ENCODE measurements at regions not wholly inside any gene's neighbourhood (a gene's known extent, or its start where the extent isn't known, plus 50 kb on each side); places are given as distances from the start of the nearest gene placed in this dataset.

DNA sequence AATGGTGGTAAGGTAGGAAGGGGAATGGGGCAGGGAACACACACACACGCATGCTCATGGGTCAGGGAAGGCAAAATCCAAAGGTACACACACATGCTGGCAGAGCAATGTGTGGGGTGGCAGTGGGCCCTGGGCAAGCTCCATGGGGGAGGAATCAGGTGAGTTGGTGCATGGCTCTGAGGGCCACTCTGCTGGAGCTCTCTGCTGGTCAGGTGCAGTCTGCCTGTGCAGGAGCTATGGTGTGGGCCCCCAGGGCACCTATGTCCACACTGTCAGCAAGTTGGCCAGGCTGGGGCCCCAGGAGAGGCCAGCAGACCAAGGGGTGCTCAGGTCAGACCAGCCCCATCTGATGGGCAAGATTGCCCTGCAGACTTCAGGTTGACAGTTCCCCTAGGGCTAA is 90.1 kb upstream of the GAP43 start:
- no peak overlapping the region for H3K27ac Mint-ChIP-seq
- no peaks in the 10 kb centered on the region for H3K4me1 Mint-ChIP-seq
- DNase-seq: no peak
- H3K4me3 Mint-ChIP-seq: no peak overlapping the region
- intact Hi-C loops (cut with micrococcal nuclease): no loop called here
- no peaks in the 10 kb centered on the region for H3K36me3 Mint-ChIP-seq (ENCODE audit: low read depth)
- no peaks in the 10 kb centered on the region for H3K9me3 Mint-ChIP-seq
- peaks cover 5% of the 10 kb centered on the region for H3K27me3 Mint-ChIP-seq

DNA sequence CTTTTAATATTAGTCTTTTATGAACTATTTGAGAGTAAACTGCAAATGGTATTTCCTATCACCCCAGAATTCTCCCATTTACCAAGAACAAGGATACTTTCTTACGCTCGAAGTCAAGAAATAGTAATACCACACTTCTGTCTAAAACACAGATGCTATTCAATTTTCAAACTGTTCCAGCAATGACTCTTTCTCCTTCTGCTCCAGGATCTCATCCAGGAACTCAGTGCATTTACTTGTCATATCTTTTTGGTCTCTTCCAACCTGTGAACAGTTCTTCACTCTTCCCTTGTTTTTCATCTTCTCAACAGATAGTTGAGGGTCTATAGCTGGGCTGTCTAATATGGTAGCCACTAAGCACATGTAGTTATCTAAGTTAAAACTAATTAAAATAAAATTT is 87.1 kb upstream of the GAP43 start:
- no peak for DNase-seq
- Mint-ChIP-seq H3K4me1 (no peaks in the 10 kb centered on the region), H3K36me3 (ENCODE audit: low read depth) (no peaks in the 10 kb centered on the region), H3K27ac (no peak overlapping the region), H3K9me3 (no peaks in the 10 kb centered on the region), H3K27me3 (peaks cover 5% of the 10 kb centered on the region), H3K4me3 (no peak overlapping the region)
- intact Hi-C loops (cut with micrococcal nuclease): no loop called here

DNA sequence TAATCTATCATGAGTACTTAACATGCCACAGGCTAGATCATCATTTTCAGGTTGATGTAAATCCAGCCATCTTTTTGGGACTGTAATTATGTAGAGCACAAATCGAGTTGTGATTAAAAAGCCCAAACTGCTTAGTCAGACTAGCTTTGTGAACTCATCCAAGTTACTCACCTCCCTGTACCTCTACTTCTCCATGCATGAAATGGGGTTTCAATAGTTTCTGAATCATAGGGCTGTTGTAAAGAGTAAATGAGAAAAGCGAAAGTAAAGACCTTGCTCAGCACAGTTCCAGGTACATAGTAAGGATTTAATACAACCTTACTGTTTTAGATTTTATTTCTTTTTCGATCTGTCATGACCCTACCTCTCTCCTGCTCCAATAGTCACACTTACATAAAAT is 85.6 kb upstream of the GAP43 start:
- intact Hi-C loops (cut with micrococcal nuclease): no loop called here
- Mint-ChIP-seq H3K36me3 (ENCODE audit: low read depth) (no peaks in the 10 kb centered on the region), H3K9me3 (no peaks in the 10 kb centered on the region), H3K4me1 (no peaks in the 10 kb centered on the region), H3K27ac (no peak overlapping the region), H3K4me3 (no peak overlapping the region), H3K27me3 (peaks cover 3% of the 10 kb centered on the region)
- no peak for DNase-seq

DNA sequence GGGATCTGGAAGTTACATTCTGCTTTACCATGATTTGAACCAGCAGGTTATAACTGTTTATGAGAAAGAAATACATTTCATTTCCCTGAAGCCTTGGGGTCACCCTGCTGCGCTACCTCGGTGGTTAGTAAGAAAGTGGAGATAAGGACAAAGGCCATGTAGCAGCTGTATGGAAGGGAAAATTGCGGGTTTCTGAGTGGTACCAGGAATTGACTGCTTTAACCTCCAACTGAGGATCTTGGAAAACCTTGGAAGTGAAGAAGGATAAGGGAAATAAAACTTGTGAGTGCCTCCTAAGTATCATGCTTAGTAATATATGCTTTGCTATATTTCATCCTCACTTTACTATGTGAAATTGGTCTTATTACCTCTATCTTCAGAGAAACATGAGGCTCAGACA is 76.1 kb upstream of the GAP43 start:
- H3K9me3 Mint-ChIP-seq: no peaks in the 10 kb centered on the region
- intact Hi-C loops (cut with micrococcal nuclease): no loop called here
- peaks cover 2% of the 10 kb centered on the region for H3K27me3 Mint-ChIP-seq
- no peaks in the 10 kb centered on the region for H3K36me3 Mint-ChIP-seq (ENCODE audit: low read depth)
- no peak overlapping the region for H3K27ac Mint-ChIP-seq
- no peaks in the 10 kb centered on the region for H3K4me1 Mint-ChIP-seq
- no peak overlapping the region for H3K4me3 Mint-ChIP-seq
- DNase-seq: no peak

DNA sequence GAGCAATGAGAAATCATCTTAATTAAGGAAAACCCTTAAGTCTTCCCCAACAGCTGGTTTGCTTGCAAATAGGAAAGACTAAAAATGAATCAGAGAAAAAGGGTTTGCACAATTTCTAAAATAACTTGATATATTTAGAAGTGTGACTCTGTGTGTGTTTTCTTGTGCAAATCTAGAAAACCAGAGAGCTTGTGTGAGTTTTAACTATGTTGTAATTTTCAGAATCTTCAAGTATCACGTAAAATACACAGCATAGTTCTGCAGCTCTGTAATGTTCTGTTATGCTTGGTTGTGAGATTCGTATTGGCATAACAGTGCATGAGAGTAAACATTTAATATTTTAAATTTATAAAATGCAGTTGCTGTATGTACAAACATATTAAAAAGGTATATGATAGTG is 74.7 kb upstream of the GAP43 start:
- H3K27me3 Mint-ChIP-seq: peaks cover 6% of the 10 kb centered on the region
- H3K36me3 Mint-ChIP-seq (ENCODE audit: low read depth): no peaks in the 10 kb centered on the region
- no peak overlapping the region for H3K4me3 Mint-ChIP-seq
- H3K9me3 Mint-ChIP-seq: no peaks in the 10 kb centered on the region
- no peaks in the 10 kb centered on the region for H3K4me1 Mint-ChIP-seq
- intact Hi-C loops (cut with micrococcal nuclease): no loop called here
- no peak overlapping the region for H3K27ac Mint-ChIP-seq
- DNase-seq: no peak

DNA sequence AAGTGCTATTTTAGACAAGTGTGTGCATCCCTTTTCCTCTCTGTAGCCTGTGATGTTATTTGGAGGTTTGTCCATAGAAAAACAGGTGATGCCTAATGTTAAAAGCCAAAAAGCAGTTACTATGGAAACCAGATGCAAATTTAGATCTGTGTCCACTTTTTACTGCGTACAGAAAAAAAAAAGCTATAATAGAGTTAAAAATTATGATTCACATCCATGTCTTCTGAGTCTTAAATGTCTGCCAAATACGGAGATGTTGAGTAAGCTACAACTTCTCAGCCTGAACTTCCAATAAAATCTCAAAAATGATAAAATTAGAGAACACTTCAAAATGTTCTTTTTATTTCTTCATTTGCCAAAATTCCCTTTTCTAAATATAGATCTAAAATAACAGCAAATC is 74.2 kb upstream of the GAP43 start:
- Mint-ChIP-seq H3K4me1 (no peaks in the 10 kb centered on the region), H3K27me3 (peaks cover 6% of the 10 kb centered on the region), H3K36me3 (ENCODE audit: low read depth) (no peaks in the 10 kb centered on the region), H3K27ac (no peak overlapping the region), H3K9me3 (no peaks in the 10 kb centered on the region), H3K4me3 (no peak overlapping the region)
- no peak for DNase-seq
- intact Hi-C loops (cut with micrococcal nuclease): no loop called here

DNA sequence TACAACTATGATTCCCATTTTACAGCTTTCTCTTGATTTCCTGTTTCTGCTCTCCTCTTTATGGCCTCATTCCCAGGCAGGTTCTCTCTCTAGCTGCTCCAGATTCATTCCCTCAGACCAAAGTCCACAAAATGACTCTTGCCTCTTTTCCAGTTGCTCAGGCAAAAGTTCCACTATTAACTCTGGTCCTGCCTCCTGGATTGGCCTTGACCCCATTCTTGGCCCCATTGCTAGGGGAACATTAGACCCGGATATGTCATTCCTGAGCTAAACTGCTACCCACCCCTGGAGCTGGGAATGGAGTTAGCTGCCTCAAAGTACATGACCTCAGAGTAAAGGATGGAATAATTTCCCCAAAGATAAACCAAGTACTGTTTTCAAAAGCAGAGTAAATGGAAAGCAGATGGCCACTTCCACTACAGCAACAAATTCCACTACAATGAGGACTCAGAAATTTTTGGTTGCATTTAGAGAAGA is 73.0 kb upstream of the GAP43 start:
- Mint-ChIP-seq H3K4me3 (no peak overlapping the region), H3K9me3 (no peaks in the 10 kb centered on the region), H3K27ac (no peak overlapping the region), H3K36me3 (ENCODE audit: low read depth) (no peaks in the 10 kb centered on the region), H3K27me3 (peaks cover 9% of the 10 kb centered on the region), H3K4me1 (no peaks in the 10 kb centered on the region)
- no peak for DNase-seq
- intact Hi-C loops (cut with micrococcal nuclease): no loop called here

DNA sequence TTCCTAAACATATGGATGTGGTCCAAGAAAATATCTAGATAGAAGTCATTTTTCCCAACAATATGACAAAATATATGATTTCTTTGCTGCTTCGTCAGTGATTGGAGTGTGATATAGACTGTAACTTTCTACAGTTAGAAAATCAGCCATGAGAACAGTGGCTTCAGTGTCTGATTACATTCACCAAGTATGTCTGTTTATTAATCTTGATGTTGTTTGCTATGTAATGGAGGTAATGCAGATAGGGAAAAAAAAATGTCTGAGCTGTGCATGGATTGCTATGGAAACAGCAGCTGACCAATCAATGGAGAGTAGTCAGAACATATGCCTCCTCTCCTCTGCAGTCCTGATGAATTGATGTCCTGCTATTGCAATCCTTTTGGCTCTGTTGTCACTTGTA is 72.3 kb upstream of the GAP43 start:
- peaks cover 9% of the 10 kb centered on the region for H3K27me3 Mint-ChIP-seq
- H3K36me3 Mint-ChIP-seq (ENCODE audit: low read depth): no peaks in the 10 kb centered on the region
- DNase-seq: no peak
- H3K4me3 Mint-ChIP-seq: no peak overlapping the region
- no peak overlapping the region for H3K27ac Mint-ChIP-seq
- no peaks in the 10 kb centered on the region for H3K4me1 Mint-ChIP-seq
- intact Hi-C loops (cut with micrococcal nuclease): no loop called here
- no peaks in the 10 kb centered on the region for H3K9me3 Mint-ChIP-seq

DNA sequence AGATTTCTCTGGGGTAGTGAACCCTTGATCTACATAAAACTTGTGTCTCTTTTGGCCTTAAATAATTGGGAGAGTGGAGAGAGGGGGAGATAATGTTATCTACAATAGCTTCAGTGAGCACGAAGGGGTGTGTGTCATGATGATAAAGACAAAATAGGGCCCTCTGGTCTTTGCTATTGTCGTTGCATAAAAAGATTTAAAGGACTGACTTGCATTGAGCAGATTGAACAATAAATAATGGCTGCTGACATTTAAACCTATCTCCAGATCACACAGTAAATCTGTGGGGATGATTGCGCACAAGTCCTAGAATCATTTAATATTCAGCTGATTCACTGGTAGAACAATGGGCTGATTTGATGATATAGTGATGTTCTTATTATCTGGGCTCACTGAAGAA is 71.3 kb upstream of the GAP43 start:
- intact Hi-C loops (cut with micrococcal nuclease): no loop called here
- Mint-ChIP-seq H3K9me3 (no peaks in the 10 kb centered on the region), H3K4me3 (no peak overlapping the region), H3K27me3 (peaks cover 9% of the 10 kb centered on the region), H3K27ac (no peak overlapping the region), H3K36me3 (ENCODE audit: low read depth) (no peaks in the 10 kb centered on the region), H3K4me1 (no peaks in the 10 kb centered on the region)
- DNase-seq: no peak

DNA sequence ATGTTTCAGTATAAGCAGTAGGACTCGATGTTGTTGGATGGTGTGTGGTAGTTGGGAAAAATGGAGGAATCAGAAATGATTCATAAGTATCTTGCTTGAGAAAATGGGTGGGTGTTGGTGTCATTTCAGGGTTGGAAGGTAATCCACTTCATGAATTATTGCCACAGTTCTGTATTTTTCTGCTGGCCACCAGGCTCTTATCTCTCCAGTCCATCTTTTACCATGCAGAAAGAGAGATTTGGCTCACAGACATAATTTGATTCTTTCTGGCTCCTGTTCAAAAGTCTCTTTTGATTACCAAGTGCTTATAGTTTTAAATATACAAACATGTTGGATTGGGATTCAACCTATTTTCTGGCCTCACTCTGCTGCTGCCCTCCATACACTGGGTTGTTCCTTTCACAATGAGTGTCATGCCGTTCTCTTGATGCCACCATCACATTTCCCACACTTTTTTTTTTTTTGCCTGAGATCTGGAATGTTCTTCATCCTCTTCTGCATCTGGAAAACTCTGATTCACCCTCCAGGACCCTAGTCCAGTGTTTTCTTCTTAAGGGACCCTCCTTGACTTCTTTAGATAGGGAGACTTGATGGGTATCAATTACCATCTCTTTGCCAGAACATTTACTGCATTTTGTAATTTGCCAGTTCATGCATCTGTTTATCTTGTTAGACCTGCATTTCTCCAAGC is 69.4 kb upstream of the GAP43 start:
- Mint-ChIP-seq H3K27ac (no peak overlapping the region), H3K36me3 (ENCODE audit: low read depth) (no peaks in the 10 kb centered on the region), H3K9me3 (no peaks in the 10 kb centered on the region), H3K4me1 (no peaks in the 10 kb centered on the region), H3K4me3 (no peak overlapping the region), H3K27me3 (peaks cover 8% of the 10 kb centered on the region)
- intact Hi-C loops (cut with micrococcal nuclease): no loop called here
- DNase-seq: no peak

DNA sequence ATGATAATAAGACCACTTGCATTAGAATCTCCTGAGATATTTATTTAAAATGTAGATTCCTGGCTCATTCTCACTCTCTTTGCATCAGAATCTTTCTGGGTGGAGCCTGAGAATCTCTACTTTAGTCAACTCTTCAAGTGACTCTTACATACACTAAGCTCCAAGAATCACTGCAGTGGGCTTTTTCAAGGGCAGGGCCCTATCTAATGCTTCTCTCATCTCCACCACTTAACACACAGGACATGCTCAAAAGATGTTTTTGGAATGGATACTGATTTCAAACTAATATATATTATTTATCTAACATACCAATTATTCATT is 68.9 kb upstream of the GAP43 start:
- intact Hi-C loops (cut with micrococcal nuclease): no loop called here
- Mint-ChIP-seq H3K4me3 (no peak overlapping the region), H3K27ac (no peak overlapping the region), H3K4me1 (no peaks in the 10 kb centered on the region), H3K9me3 (no peaks in the 10 kb centered on the region), H3K27me3 (peaks cover 8% of the 10 kb centered on the region), H3K36me3 (ENCODE audit: low read depth) (no peaks in the 10 kb centered on the region)
- DNase-seq: no peak

DNA sequence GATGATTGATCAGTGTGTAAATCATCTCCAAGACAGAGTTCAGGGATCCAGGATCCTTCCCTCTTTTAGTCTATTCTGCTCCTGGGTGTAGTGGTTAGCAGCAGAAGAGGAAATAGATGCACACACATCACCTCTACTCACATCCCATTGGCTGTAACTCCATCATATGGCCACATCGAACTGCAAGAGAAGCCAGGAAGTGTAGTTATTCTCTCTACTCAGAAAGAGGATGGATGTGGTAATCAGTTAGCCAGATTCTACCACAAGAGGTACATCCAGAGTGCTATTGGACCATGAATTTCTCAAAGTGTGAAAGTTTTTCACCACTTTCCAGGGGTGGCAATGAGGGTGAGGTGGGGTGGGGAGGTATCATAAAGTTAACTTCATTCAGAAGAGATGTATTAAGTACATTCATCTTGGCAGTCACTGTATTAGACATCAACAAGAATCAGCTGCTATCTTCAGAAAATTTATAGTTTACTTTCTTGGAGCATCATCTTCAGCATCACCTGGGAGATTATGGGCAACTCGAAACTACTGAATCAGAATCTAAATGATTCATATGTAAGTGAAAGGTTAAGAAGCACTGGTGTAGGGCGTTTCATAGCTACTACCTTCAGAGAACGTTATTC is 60.6 kb upstream of the GAP43 start:
- DNase-seq: no peak

DNA sequence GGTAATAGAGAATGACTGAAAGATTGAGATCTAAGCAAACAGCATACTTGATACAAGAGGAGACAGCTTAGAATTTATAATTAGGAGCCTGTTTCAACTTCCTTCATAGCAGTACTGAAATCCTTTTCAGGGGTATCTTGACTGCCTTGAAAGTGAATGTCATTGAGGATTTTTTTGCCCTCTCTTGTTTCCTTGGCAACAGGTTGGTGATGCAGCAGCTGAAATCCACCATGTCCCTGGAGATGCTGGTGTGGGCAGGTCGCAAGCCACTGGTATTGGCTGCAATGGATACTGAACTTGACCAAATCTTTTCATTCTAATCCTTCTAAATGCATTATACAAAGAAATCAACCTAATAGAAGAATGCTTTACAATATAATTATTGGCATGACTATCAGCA is 59.3 kb upstream of the GAP43 start:
- DNase-seq: no peak
- H3K27me3 Mint-ChIP-seq: no peaks in the 10 kb centered on the region
- intact Hi-C loops (cut with micrococcal nuclease): no loop called here
- no peaks in the 10 kb centered on the region for H3K9me3 Mint-ChIP-seq
- H3K4me1 Mint-ChIP-seq: no peaks in the 10 kb centered on the region
- H3K27ac Mint-ChIP-seq: no peak overlapping the region
- H3K36me3 Mint-ChIP-seq (ENCODE audit: low read depth): no peaks in the 10 kb centered on the region
- no peak overlapping the region for H3K4me3 Mint-ChIP-seq

More for the DNA sequence above, 60.6 kb upstream of the GAP43 start:
- no peaks in the 10 kb centered on the region for H3K27me3 Mint-ChIP-seq
- intact Hi-C loops (cut with micrococcal nuclease): no loop called here
- H3K9me3 Mint-ChIP-seq: no peaks in the 10 kb centered on the region
- no peaks in the 10 kb centered on the region for H3K36me3 Mint-ChIP-seq (ENCODE audit: low read depth)
- no peak overlapping the region for H3K27ac Mint-ChIP-seq
- no peak overlapping the region for H3K4me3 Mint-ChIP-seq
- no peaks in the 10 kb centered on the region for H3K4me1 Mint-ChIP-seq

DNA sequence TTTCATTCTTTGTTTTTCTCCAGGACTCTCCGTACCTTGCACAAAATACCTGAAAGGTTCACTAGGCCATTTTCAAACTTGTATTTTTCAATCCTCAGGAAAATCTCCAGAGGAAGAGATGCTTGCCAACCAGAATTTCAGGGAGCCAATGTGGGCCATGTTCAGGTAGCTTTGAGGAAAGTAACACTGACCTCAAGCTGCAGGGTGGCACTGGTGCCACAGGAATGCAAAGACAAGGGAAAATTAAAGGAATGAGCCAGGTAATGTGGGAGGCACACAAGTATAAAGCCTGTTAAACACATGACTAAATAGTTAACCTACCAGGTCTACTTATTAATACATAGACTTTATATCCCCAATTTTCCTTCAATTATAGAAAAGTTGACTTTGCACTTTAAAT is 51.9 kb upstream of the GAP43 start:
- intact Hi-C loops (cut with micrococcal nuclease): no loop called here
- DNase-seq: no peak
- Mint-ChIP-seq H3K4me1 (no peaks in the 10 kb centered on the region), H3K36me3 (ENCODE audit: low read depth) (no peaks in the 10 kb centered on the region), H3K27me3 (peaks cover 6% of the 10 kb centered on the region), H3K4me3 (no peak overlapping the region), H3K9me3 (no peaks in the 10 kb centered on the region), H3K27ac (no peak overlapping the region)

All from activated CD4-positive, alpha-beta T cell treated with anti-CD3 and anti-CD28 coated beads, Interleukin-2, amount 10 ng/mL, durations not matched to agents 24 days and 14 days (primary cell).